Trophoblast cell (in vitro differentiated cells and primary cell): ENCODE measurements at regions not wholly inside any gene's neighbourhood (a gene's known extent, or its start where the extent isn't known, plus 50 kb on each side); places are given as distances from the start of the nearest gene placed in this dataset.

Experiments
- DNase-seq, 2 donors: peaks; one replicate each; pipeline ENCODE4 v3.0.0-alpha.2; 2016
- H2AFZ ChIP-seq: 2 replicates; pipeline ENCODE4 v1.6.1; 2013; ENCODE audit warnings: low read length, moderate library complexity, mild to moderate bottlenecking; ENCODE audit not compliant: insufficient read depth, poor library complexity
- H2AK5ac ChIP-seq: 2 replicates; pipeline ENCODE4 v1.6.1; 2013; ENCODE audit warnings: mild to moderate bottlenecking, low read length
- H2BK120ac ChIP-seq: 2 replicates; pipeline ENCODE4 v1.6.1; 2013; ENCODE audit warnings: low read length, mild to moderate bottlenecking, moderate library complexity; ENCODE audit not compliant: insufficient read depth, poor library complexity
- H2BK12ac ChIP-seq: 2 replicates; pipeline ENCODE4 v1.6.1; 2013; ENCODE audit warnings: mild to moderate bottlenecking, low read length, moderate library complexity
- H2BK5ac ChIP-seq: 2 replicates; pipeline ENCODE4 v1.6.1; 2013; ENCODE audit warnings: low read length, low read depth, moderate library complexity, mild to moderate bottlenecking; ENCODE audit not compliant: poor library complexity
- H3K14ac ChIP-seq: 2 replicates; pipeline ENCODE4 v1.6.1; 2013; ENCODE audit warnings: mild to moderate bottlenecking, low read length
- H3K18ac ChIP-seq: 2 replicates; pipeline ENCODE4 v1.6.1; 2013; ENCODE audit warnings: mild to moderate bottlenecking, low read length
- H3K23ac ChIP-seq: 2 replicates; pipeline ENCODE4 v1.6.1; 2013; ENCODE audit warnings: low read length
- H3K27ac ChIP-seq: 2 replicates; pipeline ENCODE4 v1.5.1; 2013; ENCODE audit warnings: low read depth, mild to moderate bottlenecking, inconsistent platforms, low read length, moderate library complexity
- H3K27me3 ChIP-seq: 2 replicates; pipeline ENCODE4 v1.6.1; 2013; ENCODE audit warnings: inconsistent platforms, mild to moderate bottlenecking, low read length, moderate library complexity; ENCODE audit not compliant: insufficient read depth
- H3K36me3 ChIP-seq, 2 experiments: 1 replicate in 1 of 2; 2 replicates in 1 of 2; pipeline ENCODE4 v1.6.1; 2013; ENCODE audit warnings: low read length in 2 of 2, mild to moderate bottlenecking in 2 of 2, moderate library complexity in 1 of 2; ENCODE audit not compliant: insufficient read depth in 2 of 2, control insufficient read depth in 1 of 2
- H3K4ac ChIP-seq: 2 replicates; pipeline ENCODE4 v1.6.1; 2013; ENCODE audit warnings: low read depth, mild to moderate bottlenecking, low read length, moderate library complexity
- H3K4me1 ChIP-seq, 2 experiments: 1 replicate in 1 of 2; 2 replicates in 1 of 2; pipeline ENCODE4 v1.6.1; 2013; ENCODE audit warnings: low read length in 2 of 2, mild to moderate bottlenecking in 2 of 2, moderate library complexity in 1 of 2; ENCODE audit not compliant: insufficient read depth in 2 of 2, control insufficient read depth in 1 of 2
- H3K4me2 ChIP-seq: 2 replicates; pipeline ENCODE4 v1.6.1; 2013; ENCODE audit warnings: inconsistent platforms, mild to moderate bottlenecking, low read length, moderate library complexity
- H3K4me3 ChIP-seq: 2 replicates; pipeline ENCODE4 v1.5.1; 2013; ENCODE audit warnings: mild to moderate bottlenecking, low read depth, low read length, inconsistent platforms
- H3K79me1 ChIP-seq: one replicate; pipeline ENCODE4 v1.6.1; 2013; ENCODE audit warnings: low read length
- H3K79me2 ChIP-seq: 2 replicates; pipeline ENCODE4 v1.6.1; 2013; ENCODE audit warnings: low read length, mild to moderate bottlenecking; ENCODE audit not compliant: control insufficient read depth, insufficient read depth, poor library complexity
- H3K9ac ChIP-seq: 2 replicates; pipeline ENCODE4 v1.6.1; 2013; ENCODE audit warnings: mild to moderate bottlenecking, low read length
- H3K9me3 ChIP-seq: 2 replicates; pipeline ENCODE4 v1.6.1; 2013; ENCODE audit warnings: low read depth, mild to moderate bottlenecking, control low read depth, inconsistent platforms, low read length; ENCODE audit not compliant: insufficient read depth
- H4K12ac ChIP-seq: 2 replicates; pipeline ENCODE4 v1.6.1; 2013; ENCODE audit warnings: low read depth, mild to moderate bottlenecking, low read length, moderate library complexity
- H4K8ac ChIP-seq: 2 replicates; pipeline ENCODE4 v1.6.1; 2013; ENCODE audit warnings: low read depth, mild to moderate bottlenecking, low read length, moderate library complexity
- H4K91ac ChIP-seq: one replicate; pipeline ENCODE4 v1.6.1; 2013; ENCODE audit warnings: low read depth, mild to moderate bottlenecking, low read length, moderate library complexity
- WGBS: extraction: QIAGEN DNeasy Blood & Tissue Kit; methylation state at CpG from one replicate; pipeline ENCODE4 v1.1.7; 2013; ENCODE audit warnings: missing lambda C conversion rate; ENCODE audit not compliant: insufficient read length, insufficient coverage; ENCODE audit errors: extremely low coverage; 5-methylcytosine and 5-hydroxymethylcytosine counted together

DNA sequence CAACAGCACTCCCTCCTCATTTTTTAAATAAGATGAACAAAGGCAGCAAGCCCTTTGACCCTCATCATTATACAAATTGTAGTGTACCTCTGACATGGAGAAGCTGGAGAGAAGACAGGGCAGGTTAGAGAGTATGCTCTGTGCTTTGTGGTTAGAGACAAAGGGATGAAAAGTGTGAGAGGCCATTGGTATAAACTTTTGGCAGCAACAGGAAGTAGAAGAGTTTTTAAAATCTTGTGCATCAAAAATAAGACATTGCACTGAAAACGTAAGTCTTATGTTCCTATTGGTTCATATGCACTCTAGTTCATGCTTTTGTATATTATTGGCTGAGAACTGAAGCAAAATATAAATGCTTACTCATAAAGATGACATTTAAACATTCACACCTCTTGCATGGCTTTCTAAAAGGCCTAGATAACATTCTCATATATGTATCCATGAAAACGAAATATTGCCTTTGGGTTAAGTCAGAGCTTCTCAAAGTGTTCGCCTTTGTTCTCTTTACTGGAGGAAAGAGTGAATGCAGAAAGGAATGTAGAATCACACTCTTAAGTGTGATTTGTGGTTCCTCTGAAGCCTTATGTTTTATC lies 158.0 kb downstream of the PALM2AKAP2 start:
- no peak overlapping the region for H2BK120ac ChIP-seq
- no peak overlapping the region for H3K4me3 ChIP-seq
- H3K27me3 ChIP-seq: no peaks in the 10 kb centered on the region
- H3K4me1 ChIP-seq: no peaks in the 10 kb centered on the region
- no peaks in the 10 kb centered on the region for H3K79me1 ChIP-seq
- H3K79me2 ChIP-seq: no peaks in the 10 kb centered on the region
- no peak overlapping the region for H3K9ac ChIP-seq
- H3K9me3 ChIP-seq: no peaks in the 10 kb centered on the region
- H3K27ac ChIP-seq: no peak overlapping the region
- no peak overlapping the region for H4K8ac ChIP-seq
- DNase-seq: no peak
- H2BK12ac ChIP-seq: no peak overlapping the region
- no peak overlapping the region for H3K4me2 ChIP-seq
- H3K4ac ChIP-seq: no peak overlapping the region
- H3K14ac ChIP-seq: no peak overlapping the region
- no peaks in the 10 kb centered on the region for H3K36me3 ChIP-seq
- no peak overlapping the region for H3K18ac ChIP-seq
- no peak overlapping the region for H2AFZ ChIP-seq
- H4K12ac ChIP-seq: no peak overlapping the region
- H2BK5ac ChIP-seq: no peak overlapping the region
- no CpG with 5 or more reads among the region's 3 CpGs for WGBS
- no peak overlapping the region for H2AK5ac ChIP-seq
- H4K91ac ChIP-seq: no peak overlapping the region
- H3K23ac ChIP-seq: no peak overlapping the region

DNA sequence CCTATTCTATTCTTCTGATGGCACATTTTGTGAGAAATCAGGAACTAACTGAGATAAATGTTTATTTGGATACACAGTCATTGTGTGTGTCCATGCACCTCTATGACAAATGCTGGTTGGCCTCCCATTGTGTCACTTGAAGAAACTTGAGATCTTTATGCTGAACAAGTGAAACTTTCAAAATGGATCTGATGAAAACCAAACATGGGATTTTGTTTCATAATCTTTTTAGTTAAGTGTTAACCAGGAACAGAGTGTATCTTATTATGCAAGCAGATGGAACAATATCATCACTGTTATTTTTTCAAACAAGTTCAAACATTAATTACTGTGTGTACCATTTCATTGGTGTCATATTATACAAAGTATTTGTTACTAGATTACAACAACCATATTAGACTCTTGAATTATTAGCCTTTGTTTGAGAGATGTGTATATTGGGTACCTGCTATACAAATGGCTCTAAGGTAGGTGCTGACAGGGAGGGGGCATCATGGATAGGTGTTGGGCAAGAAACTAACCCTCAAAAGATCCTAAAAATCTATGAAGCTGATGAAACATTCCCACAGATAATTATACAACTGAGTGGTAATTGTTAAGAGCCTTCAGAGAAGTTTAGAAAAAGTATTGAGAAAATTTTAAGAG lies 159.8 kb downstream of the PALM2AKAP2 start:
- Histone ChIP-seq H3K27me3 (no peaks in the 10 kb centered on the region), H2BK12ac (no peak overlapping the region), H4K91ac (no peak overlapping the region), H3K9ac (no peak overlapping the region), H3K27ac (no peak overlapping the region), H2BK5ac (no peak overlapping the region), H2AFZ (no peak overlapping the region), H3K79me2 (no peaks in the 10 kb centered on the region), H4K8ac (no peak overlapping the region), H3K4me3 (no peak overlapping the region), H2BK120ac (no peak overlapping the region), H3K4me1 (no peaks in the 10 kb centered on the region), H3K36me3 (no peaks in the 10 kb centered on the region), H3K18ac (no peak overlapping the region), H3K14ac (no peak overlapping the region), H4K12ac (no peak overlapping the region), H3K4me2 (no peak overlapping the region), H3K4ac (no peak overlapping the region), H2AK5ac (no peak overlapping the region), H3K9me3 (no peaks in the 10 kb centered on the region), H3K23ac (no peak overlapping the region), H3K79me1 (no peaks in the 10 kb centered on the region)
- no peak for DNase-seq

DNA sequence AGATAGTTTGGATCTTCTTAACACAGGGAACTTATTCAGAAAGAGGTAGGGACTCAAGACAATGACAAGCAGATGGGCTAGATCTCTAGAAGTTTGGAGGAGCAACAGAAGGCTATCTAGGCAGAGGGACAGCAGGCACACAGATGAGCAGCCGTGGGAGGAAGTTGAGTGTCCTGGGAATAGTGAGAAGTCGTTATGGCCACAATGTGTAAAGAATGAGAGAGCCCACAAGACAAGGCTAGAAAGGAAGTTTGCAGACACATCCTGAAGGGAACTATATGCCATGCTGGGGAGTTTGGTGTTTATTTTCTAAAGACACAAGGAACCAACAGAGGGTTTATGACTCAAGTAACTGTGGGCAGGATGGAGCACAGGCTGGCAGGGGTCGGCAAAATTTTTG lies 160.6 kb downstream of the PALM2AKAP2 start:
- no peaks in the 10 kb centered on the region for H3K4me1 ChIP-seq
- no peak overlapping the region for H3K4me2 ChIP-seq
- no peak overlapping the region for H4K91ac ChIP-seq
- H3K4ac ChIP-seq: no peak overlapping the region
- H3K9ac ChIP-seq: no peak overlapping the region
- H2BK12ac ChIP-seq: no peak overlapping the region
- no peak overlapping the region for H4K12ac ChIP-seq
- no peak overlapping the region for H3K27ac ChIP-seq
- no peak overlapping the region for H3K18ac ChIP-seq
- DNase-seq: no peak
- no peak overlapping the region for H2AFZ ChIP-seq
- H2AK5ac ChIP-seq: no peak overlapping the region
- no peaks in the 10 kb centered on the region for H3K27me3 ChIP-seq
- no peaks in the 10 kb centered on the region for H3K36me3 ChIP-seq
- no peak overlapping the region for H2BK5ac ChIP-seq
- no peak overlapping the region for H2BK120ac ChIP-seq
- H3K79me2 ChIP-seq: no peaks in the 10 kb centered on the region
- H3K9me3 ChIP-seq: no peaks in the 10 kb centered on the region
- H4K8ac ChIP-seq: no peak overlapping the region
- no peak overlapping the region for H3K23ac ChIP-seq
- no CpG with 5 or more reads among the region's 3 CpGs for WGBS
- H3K4me3 ChIP-seq: no peak overlapping the region
- no peaks in the 10 kb centered on the region for H3K79me1 ChIP-seq
- H3K14ac ChIP-seq: no peak overlapping the region

DNA sequence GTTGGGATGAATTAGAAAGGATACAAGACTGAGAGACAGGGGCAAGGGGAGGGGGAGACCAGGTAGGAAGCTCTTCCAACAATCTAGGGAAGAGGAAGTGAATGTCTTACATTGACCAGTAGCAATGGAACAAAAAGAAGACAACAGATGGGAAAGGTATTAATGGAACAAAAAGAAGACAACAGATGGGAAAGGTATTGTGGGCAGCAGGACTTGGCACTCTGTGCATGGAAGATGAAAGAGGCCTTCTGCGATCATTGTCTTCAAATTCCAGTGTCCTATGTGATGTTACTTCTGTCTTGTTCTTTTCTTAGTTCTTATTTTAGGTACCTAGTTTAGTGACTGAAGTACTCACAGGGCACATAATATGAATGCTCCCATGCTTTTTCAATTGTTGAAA lies 161.8 kb downstream of the PALM2AKAP2 start:
- Histone ChIP-seq H2AK5ac (no peak overlapping the region), H4K12ac (no peak overlapping the region), H2AFZ (no peak overlapping the region), H3K79me2 (no peaks in the 10 kb centered on the region), H3K36me3 (no peaks in the 10 kb centered on the region), H3K79me1 (no peaks in the 10 kb centered on the region), H3K27me3 (no peaks in the 10 kb centered on the region), H3K9me3 (no peaks in the 10 kb centered on the region), H3K4me3 (no peak overlapping the region), H3K14ac (no peak overlapping the region), H3K9ac (no peak overlapping the region), H2BK120ac (no peak overlapping the region), H3K4me1 (no peaks in the 10 kb centered on the region), H3K23ac (no peak overlapping the region), H4K91ac (no peak overlapping the region), H3K27ac (no peak overlapping the region), H3K4me2 (no peak overlapping the region), H2BK5ac (no peak overlapping the region), H4K8ac (no peak overlapping the region), H3K4ac (no peak overlapping the region), H2BK12ac (no peak overlapping the region), H3K18ac (no peak overlapping the region)
- no CpG with 5 or more reads among the region's 1 CpG for WGBS
- DNase-seq: no peak
